DND-41 (cell line): ENCODE measurements at regions not wholly inside any gene's neighbourhood (a gene's known extent, or its start where the extent isn't known, plus 50 kb on each side); places are given as distances from the start of the nearest gene placed in this dataset.

Source experiments
- EZH2 ChIP-seq: IDR thresholded peaks from 3 replicates; pipeline ENCODE4 v1.6.1; 2012; ENCODE audit warnings: borderline replicate concordance, low read depth, mild to moderate bottlenecking, moderate library complexity, low read length, inconsistent platforms; ENCODE audit not compliant: severe bottlenecking
- TF ChIP-seq, protein P1 (sequence below): IDR thresholded peaks from 2 replicates; pipeline ENCODE4 v1.5.1; 2012; ENCODE audit warnings: borderline replicate concordance, low read length, moderate library complexity, mild to moderate bottlenecking; ENCODE audit not compliant: poor library complexity, severe bottlenecking; ENCODE audit errors: extremely low read depth

DNA sequence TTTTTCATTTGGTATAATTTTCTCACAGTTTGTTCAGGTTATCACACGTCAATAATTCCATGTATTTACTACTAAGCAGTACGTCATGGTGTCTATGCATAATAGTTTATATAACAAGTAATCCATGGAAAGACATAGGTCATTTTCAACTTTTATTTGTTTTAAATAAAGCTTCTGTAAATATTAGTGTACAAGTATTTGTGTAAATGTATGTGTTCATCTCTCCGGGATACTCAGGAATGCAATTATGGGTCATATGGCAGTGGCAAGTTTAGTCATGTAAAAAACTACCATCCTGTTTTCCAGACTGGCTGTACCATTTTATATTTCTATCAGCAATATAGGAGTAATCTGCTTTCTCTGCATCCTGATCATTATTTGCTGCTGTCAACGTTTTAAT lies 231.1 kb upstream of the ZNF804A start:
- TF ChIP-seq, protein P1, sequence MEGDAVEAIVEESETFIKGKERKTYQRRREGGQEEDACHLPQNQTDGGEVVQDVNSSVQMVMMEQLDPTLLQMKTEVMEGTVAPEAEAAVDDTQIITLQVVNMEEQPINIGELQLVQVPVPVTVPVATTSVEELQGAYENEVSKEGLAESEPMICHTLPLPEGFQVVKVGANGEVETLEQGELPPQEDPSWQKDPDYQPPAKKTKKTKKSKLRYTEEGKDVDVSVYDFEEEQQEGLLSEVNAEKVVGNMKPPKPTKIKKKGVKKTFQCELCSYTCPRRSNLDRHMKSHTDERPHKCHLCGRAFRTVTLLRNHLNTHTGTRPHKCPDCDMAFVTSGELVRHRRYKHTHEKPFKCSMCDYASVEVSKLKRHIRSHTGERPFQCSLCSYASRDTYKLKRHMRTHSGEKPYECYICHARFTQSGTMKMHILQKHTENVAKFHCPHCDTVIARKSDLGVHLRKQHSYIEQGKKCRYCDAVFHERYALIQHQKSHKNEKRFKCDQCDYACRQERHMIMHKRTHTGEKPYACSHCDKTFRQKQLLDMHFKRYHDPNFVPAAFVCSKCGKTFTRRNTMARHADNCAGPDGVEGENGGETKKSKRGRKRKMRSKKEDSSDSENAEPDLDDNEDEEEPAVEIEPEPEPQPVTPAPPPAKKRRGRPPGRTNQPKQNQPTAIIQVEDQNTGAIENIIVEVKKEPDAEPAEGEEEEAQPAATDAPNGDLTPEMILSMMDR = no peak
- no peak for TF ChIP-seq EZH2
